Breast epithelium (tissue), 3 donors: ENCODE measurements at regions not wholly inside any gene's neighbourhood (a gene's known extent, or its start where the extent isn't known, plus 50 kb on each side); places are given as distances from the start of the nearest gene placed in this dataset.

Source experiments
- CTCF ChIP-seq, 3 donors: fragments of 450-650 bp; IDR thresholded peaks; one replicate each; pipeline ENCODE4 v1.5.1; 2016 to 2017; ENCODE audit warnings: antibody characterized with exemption in 3 of 3, mild to moderate bottlenecking in 3 of 3, moderate library complexity in 3 of 3
- POLR2A ChIP-seq: fragments of 450-650 bp; IDR thresholded peaks from one replicate; pipeline ENCODE4 v1.6.1; 2016; ENCODE audit warnings: antibody characterized with exemption, mild to moderate bottlenecking, moderate library complexity

- TF ChIP-seq POLR2A (no peak), CTCF (IDR thresholded peaks at IDR 0.05) (no peak)
These were observed 287.5 kb downstream of the OSR1 start for GRCh38 chr2:19070886-19071285.
